Neutrophil (primary cell): ENCODE measurements at regions not wholly inside any gene's neighbourhood (a gene's known extent, or its start where the extent isn't known, plus 50 kb on each side); places are given as distances from the start of the nearest gene placed in this dataset.
"Not testable (repeated sequence)": the region's sequence is repeated elsewhere in the genome, so short reads cannot be mapped to it uniquely, and the experiment has no call there.

Source experiments
- H3K27ac ChIP-seq: fragments of 200-600 bp; sonication (generic); 2 replicates; pipeline ENCODE4 v1.5.1; 2016; ENCODE audit warnings: mild to moderate bottlenecking, moderate library complexity
- H3K27me3 ChIP-seq: fragments of 200-600 bp; sonication (generic); 2 replicates; pipeline ENCODE4 v1.6.0; 2016; ENCODE audit warnings: mild to moderate bottlenecking
- H3K36me3 ChIP-seq: fragments of 200-600 bp; sonication (generic); 2 replicates; pipeline ENCODE4 v1.5.1; 2017
- H3K4me1 ChIP-seq, 2 experiments: fragments of 200-600 bp in 1 of 2; sonication (generic) in 1 of 2; 1 replicate in 1 of 2; 2 replicates in 1 of 2; pipeline versions ENCODE4 v1.5.1 to v1.6.1; 2013 to 2016; ENCODE audit warnings: low read depth in 1 of 2, low read length in 1 of 2, mild to moderate bottlenecking in 1 of 2, moderate library complexity in 1 of 2; ENCODE audit not compliant: control insufficient read depth in 1 of 2, insufficient read depth in 1 of 2
- H3K4me3 ChIP-seq, 2 experiments: fragments of 200-600 bp in 1 of 2; sonication (generic) in 1 of 2; 1 replicate in 1 of 2; 2 replicates in 1 of 2; pipeline ENCODE4 v1.5.1; 2013 to 2016; ENCODE audit warnings: low read depth in 1 of 2, low read length in 1 of 2, mild to moderate bottlenecking in 1 of 2, moderate library complexity in 1 of 2
- H3K9me3 ChIP-seq: fragments of 200-600 bp; sonication (generic); 2 replicates; pipeline ENCODE4 v1.5.1; 2016
- CTCF ChIP-seq: fragments of 200-600 bp; sonication (generic); IDR thresholded peaks from 2 replicates; pipeline ENCODE4 v1.5.1; 2016; ENCODE audit warnings: antibody characterized with exemption

- H3K36me3 ChIP-seq = no peaks in the 10 kb centered on the region
- H3K4me1 ChIP-seq = no peaks in the 10 kb centered on the region
- no peak overlapping the region for H3K4me3 ChIP-seq
- H3K27me3 ChIP-seq = no peaks in the 10 kb centered on the region
- H3K27ac ChIP-seq = no peak overlapping the region
- no peak for TF ChIP-seq CTCF
- H3K9me3 ChIP-seq = no peaks in the 10 kb centered on the region
Observed at GRCh38 chr1:157376681-157377080, 175.6 kb downstream of the FCRL5 start.

GRCh38 chr1:157372311-157372710 is 180.0 kb downstream of the FCRL5 start:
- H3K4me1 ChIP-seq, H3K9me3 ChIP-seq, H3K27ac ChIP-seq, H3K36me3 ChIP-seq, H3K27me3 ChIP-seq, H3K4me3 ChIP-seq: not testable (repeated sequence)

GRCh38 chr1:157371826-157372225 is 180.5 kb downstream of the FCRL5 start:
- H3K27me3 ChIP-seq = no peaks in the 10 kb centered on the region

GRCh38 chr1:157371221-157371620 is 181.1 kb downstream of the FCRL5 start:
- no peaks in the 10 kb centered on the region for H3K36me3 ChIP-seq
- no peak overlapping the region for H3K4me3 ChIP-seq
- H3K27me3 ChIP-seq = no peaks in the 10 kb centered on the region
- TF ChIP-seq CTCF = no peak
- H3K4me1 ChIP-seq = no peaks in the 10 kb centered on the region
- no peaks in the 10 kb centered on the region for H3K9me3 ChIP-seq
- no peak overlapping the region for H3K27ac ChIP-seq

More at GRCh38 chr1:157371826-157372225, 180.5 kb downstream of the FCRL5 start:
- Histone ChIP-seq H3K9me3 (no peaks in the 10 kb centered on the region), H3K4me1 (no peaks in the 10 kb centered on the region), H3K36me3 (no peaks in the 10 kb centered on the region), H3K4me3 (no peak overlapping the region), H3K27ac (no peak overlapping the region)
- TF ChIP-seq CTCF = no peak

- TF ChIP-seq CTCF = no peak
- Histone ChIP-seq H3K36me3 (no peaks in the 10 kb centered on the region), H3K4me1 (no peaks in the 10 kb centered on the region), H3K27ac (no peak overlapping the region), H3K4me3 (no peak overlapping the region), H3K9me3 (no peaks in the 10 kb centered on the region), H3K27me3 (no peaks in the 10 kb centered on the region)
Observed at GRCh38 chr1:157370698-157371097, 181.6 kb downstream of the FCRL5 start.

GRCh38 chr1:157369808-157370521 is 182.3 kb downstream of the FCRL5 start:
- peak; percentile 85 for TF ChIP-seq CTCF

GRCh38 chr1:157368941-157369340 is 183.4 kb downstream of the FCRL5 start:
- not testable (repeated sequence) for H3K27me3 ChIP-seq, H3K4me1 ChIP-seq, H3K4me3 ChIP-seq, H3K36me3 ChIP-seq, H3K27ac ChIP-seq, H3K9me3 ChIP-seq

More at GRCh38 chr1:157369808-157370521, 182.3 kb downstream of the FCRL5 start:
- Histone ChIP-seq H3K9me3 (no peaks in the 10 kb centered on the region), H3K27me3 (no peaks in the 10 kb centered on the region), H3K36me3 (no peaks in the 10 kb centered on the region), H3K27ac (no peak overlapping the region), H3K4me3 (no peak overlapping the region), H3K4me1 (no peaks in the 10 kb centered on the region)
